SK-N-SH treated with all-trans-retinoic acid at 6 μM for 48 hours (cell line): ENCODE measurements at regions not wholly inside any gene's neighbourhood (a gene's known extent, or its start where the extent isn't known, plus 50 kb on each side); places are given as distances from the start of the nearest gene placed in this dataset.

ENCODE experiments used
- CREB5 ChIP-seq: fragments of 250-450 bp; sonication (Bioruptor Pico); IDR thresholded peaks from 2 replicates; pipeline ENCODE4 v1.5.1; 2020; ENCODE audit warnings: low read depth, mild to moderate bottlenecking, moderate library complexity
- SNAI2 ChIP-seq: fragments of 250-450 bp; sonication (Bioruptor Pico); IDR thresholded peaks from 2 replicates; pipeline ENCODE4 v1.5.0; 2020; ENCODE audit warnings: mild to moderate bottlenecking, moderate library complexity
- TSHZ2 ChIP-seq: fragments of 250-450 bp; sonication (Bioruptor Pico); IDR thresholded peaks from 2 replicates; pipeline ENCODE4 v1.5.0; 2020; ENCODE audit warnings: mild to moderate bottlenecking, moderate library complexity

- no peak for TF ChIP-seq TSHZ2 (CRISPR knock-in tag)
- TF ChIP-seq CREB5 (CRISPR knock-in tag), result no peak
- no peak for TF ChIP-seq SNAI2 (CRISPR knock-in tag)
Observed at GRCh38 chr3:124213641-124214040, 221.7 kb upstream of the ROPN1 start.
